NCI-H345 (cell line): ENCODE measurements at regions not wholly inside any gene's neighbourhood (a gene's known extent, or its start where the extent isn't known, plus 50 kb on each side); places are given as distances from the start of the nearest gene placed in this dataset.
A peak's percentile ranks its signal among the peaks of the same experiment; 100 is the strongest.

Source experiments
- DNase-seq: peaks from one replicate; lab custom pipeline; 2025; lab: John Stamatoyannopoulos, UW

DNA sequence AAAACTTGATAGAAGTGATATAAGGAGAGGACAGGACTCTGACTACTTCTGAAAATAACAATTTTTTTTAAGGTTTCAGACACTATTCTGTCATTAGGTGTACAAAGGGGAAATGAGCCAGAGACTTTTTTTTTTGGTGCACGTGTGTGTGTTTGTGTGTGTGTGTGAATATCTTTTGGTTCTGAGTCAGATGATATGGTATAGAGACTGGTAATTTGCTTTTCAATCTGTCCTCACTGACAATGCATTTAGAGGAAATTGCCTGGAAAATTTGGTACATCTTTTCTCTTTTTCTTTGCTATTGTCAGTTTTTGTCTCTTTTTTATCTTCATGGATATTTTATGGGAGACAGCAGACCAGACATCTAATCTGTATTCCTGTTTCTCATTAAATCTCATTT, 59.3 kb downstream of the DDIT4L start:
- DNase-seq: no peak

DNA sequence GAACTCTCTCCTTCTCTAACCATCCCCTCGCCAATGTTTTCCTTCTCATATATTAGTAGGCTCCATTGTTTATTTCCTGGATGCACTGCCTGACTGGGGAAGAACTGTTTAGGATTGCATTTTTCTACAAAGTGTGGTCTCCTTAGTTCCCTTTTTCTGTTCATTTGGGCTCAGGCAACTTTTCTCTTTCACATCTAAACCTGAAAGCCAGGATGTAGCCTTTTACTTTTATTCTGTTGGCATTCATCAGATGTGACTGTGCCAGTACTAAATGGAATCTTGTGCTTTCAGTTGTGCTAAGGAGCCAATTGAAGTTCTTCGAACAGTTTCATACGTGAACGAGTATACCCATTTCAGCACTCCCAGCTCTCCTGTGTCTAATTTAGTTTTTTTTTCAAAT, 59.8 kb downstream of the DDIT4L start:
- DNase-seq: no peak

DNA sequence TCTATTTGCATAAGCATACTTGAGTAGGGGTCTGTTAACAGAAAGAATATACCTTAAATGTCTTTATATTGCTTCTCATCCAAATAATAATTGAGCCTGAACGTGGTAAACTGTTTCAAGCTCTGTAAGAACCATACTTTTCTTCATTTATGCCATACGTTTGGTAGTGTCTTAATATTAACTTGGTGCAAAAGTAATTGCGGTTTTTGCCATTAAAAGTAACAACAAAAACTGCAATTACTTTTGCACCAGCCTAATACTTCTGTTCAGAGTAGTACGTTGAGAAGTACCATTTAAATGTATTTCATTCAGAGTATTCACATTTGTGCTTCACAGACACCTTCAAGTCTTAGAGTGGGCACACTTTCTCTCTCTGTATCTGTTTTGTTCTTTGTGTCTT, 60.5 kb downstream of the DDIT4L start:
- no peak for DNase-seq

DNA sequence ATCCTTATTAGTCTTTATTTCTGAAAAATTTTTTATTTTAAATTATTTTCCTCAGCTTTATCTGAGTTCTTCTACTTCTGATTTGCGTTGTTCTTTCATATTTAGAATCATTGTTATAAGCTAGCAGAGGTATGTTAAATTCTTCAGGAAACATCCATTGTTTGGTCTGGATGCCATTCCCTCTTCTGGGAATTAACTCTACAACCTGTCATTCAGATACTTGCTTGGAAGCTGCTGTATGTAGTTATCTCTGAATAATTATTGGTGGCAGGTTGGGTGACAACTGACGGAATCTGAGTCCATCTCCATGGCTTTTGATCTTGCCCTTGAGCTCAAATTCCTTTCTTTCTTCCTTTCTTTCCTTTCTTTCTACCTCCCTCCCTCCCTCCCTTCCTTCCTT, 61.9 kb downstream of the DDIT4L start:
- DNase-seq: no peak

DNA sequence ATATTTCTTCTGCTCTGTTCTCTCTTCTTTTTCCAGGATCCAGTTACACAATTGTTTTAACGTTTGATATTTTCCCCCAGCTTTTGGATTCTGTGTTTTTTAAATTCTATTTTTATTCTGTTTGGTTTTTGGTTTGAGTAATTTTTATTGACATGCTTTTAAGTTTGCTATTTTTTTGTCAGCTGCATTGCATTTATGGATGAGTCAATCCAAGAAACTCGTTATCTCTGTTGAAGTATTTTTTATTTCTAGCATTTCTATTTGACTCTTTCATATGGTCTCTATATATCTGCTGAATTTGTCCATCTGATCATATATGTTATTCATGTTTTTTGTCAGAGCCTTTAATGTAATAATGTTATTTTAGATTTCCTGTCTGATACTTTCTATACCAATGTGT, 65.6 kb downstream of the DDIT4L start:
- no peak for DNase-seq

DNA sequence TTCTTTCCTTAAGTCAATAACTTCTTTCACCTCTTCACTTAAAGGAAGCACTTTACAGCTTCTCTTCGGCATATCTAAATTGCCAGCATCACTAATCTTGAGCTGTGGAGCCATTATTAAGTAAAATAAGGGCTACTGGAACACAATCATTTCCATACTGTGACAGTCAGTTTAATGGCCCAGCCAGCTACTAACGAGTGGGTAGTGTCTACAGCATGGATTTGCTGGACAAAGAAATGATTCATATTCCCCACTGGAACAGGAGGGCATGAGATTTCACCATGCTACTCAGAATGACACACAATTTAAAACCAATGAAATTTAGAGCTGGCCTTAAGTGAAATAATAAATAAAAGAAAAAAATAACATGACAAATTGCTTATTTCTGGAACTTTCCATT, 72.1 kb downstream of the DDIT4L start:
- DNase-seq: no peak

DNA sequence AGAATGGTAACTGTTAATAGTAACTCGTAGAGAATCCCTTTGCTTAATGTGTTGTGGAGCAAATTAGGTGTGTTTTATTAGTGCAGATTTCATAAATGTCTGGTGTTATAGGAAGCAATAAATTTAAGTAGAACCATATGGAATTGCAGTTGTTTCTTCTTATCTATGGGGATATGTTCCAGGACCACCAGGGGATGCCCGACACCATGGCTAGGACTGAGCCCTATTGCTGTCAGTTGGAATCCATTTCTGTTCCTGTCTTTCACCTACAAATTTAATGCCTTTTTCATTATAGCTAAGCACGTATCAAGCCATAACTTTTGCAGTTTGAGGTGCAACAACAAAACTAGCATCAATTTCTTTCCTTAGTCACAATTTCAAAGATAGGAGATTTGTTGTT, 72.5 kb downstream of the DDIT4L start:
- DNase-seq: no peak

DNA sequence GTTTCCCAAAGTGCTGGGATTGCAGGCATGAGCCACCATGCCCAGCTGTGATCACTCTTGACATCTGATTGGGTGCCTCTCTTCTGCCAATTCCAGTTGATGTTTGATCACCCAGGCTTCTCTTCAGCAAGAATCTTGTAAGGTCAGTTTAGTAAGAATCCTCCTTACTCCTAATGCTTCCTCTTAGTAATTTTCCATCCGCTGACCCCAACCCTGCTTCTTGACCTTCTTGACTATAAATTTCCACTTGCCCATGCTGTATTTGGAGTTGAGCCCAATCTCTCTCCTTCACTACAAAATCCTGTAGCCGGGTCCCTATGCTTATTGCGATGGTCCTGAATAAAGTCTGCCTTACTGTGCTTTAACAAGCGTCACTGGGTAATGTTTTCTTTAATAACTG, 75.4 kb downstream of the DDIT4L start:
- DNase-seq: no peak

DNA sequence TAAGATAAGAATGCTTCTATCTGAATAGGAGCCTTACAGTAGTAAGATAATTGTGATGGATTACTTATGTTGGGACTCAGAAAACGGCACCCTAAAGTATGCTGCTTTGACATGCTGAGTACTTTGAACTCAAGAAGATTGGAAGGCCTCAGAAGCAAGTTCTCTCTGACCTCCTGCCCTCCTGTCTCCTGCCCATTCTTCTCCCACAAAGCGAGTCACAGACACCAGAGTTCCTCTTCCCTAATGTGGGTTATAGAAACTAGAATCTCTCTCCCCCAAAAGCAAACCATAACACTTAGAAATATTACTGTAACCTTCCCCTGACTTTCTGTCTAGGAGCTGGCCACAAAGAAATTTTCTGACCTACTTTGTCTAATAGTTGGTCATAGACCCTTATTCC, 76.5 kb downstream of the DDIT4L start:
- no peak for DNase-seq

DNA sequence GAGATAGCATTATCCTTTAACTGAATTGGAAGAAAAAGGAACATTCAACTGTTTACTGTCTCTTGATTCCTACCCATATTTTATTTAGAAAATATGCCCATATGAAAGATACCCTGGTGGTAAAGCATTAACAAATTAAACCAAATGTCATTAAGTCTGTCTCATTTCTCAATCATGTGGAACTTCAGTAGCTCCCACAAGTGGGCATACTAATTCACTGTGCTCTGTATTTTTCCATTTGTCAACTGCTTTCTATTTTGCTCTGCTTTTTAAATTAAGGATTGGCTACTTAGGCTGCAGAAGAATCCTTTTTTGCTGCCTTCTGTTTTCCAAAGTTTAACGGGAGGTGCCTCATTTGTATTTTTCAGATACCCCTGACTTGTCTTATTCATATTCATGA, 77.2 kb downstream of the DDIT4L start:
- no peak for DNase-seq

DNA sequence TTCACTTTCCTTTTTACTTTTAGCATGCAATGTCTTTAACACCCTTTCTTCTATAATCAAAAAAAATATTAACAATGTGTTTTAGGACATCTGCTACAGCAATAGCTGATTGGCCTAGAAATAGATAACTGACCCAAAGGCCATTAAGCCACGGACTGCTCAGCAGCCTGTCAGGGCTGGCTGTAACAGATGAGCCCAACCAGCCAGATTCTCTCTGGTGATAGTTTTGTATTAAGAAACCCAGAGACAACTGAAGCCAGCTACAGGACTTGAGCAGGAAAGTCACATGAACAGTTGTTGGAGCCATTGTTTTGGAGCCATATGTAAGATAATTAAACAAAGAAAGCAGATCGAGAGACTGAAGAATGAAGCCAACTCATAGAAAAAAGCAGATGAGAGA, 80.3 kb downstream of the DDIT4L start:
- no peak for DNase-seq

DNA sequence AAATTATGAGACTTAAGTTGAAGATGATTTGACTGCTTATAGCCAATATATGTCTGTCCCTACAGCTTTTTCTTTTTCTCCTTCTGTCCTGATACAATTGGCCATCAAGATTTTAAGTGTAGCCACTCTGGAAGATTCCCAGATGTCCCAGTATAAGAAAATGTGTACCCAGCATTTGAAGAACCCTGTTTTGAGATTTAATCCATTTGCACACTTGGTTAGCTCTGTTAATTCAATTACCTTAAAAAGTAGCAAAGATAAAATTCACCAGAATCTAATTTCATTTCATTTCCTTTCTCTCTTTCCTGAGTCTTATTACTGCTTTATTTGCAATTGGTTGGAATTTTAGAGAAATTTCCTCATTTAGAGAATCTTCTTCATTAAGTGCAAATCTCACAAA, 81.4 kb downstream of the DDIT4L start:
- DNase-seq: no peak

DNA sequence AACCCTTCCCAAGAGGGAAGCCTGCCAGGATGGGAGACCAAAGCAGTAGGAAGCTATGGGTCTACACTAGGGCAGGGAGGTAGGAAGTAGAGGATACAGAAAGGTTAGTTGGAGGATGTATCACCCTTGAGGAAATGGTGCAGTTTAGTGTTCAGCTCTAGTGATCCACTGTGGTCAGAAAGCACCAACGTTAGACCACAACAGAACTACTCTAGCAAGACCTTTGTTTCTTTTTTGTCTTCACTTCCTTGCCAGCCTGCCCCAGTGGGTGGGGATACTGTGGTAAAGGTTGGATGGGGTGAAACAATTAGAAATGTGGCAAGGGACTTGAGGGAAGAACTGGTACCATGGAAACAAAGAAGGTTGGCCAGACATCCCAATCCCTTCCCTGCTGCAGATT, 83.3 kb downstream of the DDIT4L start:
- no peak for DNase-seq

DNA sequence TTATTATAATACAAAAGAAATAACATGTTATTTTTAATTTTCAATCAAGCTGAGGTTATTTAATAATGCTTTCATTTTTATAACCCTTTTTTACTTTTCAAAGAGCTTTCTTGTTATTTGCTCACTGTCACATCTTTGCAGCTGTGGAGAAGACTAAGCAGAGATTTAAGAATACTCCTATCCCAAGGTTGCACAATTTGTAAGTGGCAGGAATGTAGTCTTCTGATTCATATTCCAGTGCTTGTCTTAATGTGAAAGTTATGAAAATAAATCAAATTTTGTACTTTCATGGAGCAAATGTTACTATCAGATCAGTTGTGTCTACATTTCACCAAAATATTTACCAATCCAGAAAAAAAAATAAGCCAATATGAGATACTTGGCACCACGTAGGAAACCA, 86.6 kb downstream of the DDIT4L start:
- no peak for DNase-seq

DNA sequence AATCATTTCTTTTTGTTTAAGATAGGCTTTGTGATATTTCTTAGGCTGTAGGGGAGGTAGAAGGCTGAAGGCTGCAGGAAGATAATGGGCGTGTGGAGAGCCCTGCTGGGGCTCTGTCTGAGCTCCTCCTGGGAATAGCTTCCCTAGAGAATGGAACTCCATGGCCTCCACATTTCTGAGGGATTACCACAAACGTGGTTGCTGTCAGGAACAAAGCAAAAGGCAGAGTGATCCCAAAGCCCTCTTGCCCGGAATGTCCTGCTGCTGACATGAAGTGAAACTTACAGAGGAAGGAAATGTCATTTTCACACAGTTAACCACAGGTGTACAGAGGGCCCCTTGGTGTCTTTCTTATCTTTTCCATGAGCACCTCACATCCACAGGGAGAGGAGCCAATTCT, 89.3 kb downstream of the DDIT4L start:
- DNase-seq: no peak

DNA sequence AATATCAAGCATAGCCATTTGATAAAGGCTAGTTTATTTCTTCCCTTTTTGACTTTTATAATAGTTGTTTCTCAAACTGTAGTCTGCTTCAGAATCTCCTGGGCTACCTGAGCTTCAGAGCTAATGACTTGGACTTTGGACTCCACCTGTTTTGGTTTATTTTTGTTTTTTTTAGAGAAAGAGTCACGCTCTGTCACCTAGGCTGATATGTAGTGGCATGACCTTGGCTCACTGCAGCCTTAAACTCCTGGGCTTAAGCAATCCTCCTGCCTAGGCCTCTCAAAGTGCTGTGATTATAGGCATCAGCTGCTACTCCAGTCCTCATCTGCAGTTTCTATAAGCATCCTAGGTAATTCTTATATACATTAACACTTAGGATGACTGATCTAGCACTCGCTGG, 90.5 kb downstream of the DDIT4L start:
- DNase-seq: no peak

DNA sequence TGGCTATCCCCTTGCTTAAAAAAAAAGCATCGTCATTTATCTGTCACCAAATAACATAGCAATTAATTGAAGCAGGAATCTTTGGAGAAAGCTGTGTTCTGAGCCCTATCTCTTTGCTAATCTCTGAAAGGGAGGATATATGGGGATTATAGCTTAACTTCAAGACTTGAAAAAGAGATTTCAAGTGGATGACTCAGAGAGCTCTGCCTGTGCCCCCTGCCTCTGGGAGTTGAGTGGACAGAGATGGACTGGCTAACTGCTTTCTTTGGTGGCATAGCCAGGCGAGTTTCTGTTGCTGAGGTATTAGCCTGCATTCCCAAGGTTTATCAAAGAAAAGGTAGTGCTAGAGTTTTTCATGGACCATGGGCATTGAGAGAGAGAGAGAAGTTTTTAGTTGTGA, 91.6 kb downstream of the DDIT4L start:
- no peak for DNase-seq

DNA sequence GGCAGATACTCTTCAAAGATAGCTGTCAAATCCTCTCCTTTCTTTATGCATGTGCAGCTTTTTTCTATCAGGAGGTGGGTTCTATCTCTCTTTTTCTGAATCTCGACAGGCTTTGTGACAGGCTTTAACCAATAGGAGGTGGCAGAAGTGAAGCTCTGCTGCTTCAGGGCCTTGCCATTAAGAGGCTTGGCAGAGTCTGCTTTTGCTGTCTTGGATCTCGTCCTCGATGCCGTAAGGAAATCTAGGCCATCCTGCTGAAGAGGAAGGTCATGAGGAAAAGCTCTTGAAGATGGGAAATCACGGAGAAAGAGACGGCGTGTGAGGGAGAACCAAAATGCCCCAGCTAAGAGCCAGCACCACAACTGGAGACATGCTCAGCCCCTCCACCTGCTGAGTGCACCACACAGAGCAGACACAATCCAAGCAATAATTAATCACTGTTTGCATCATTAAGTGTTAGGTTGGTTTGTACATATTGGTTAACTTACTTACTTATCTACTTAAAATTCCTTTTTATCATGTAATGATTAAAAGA, 92.2 kb downstream of the DDIT4L start:
- no peak for DNase-seq

DNA sequence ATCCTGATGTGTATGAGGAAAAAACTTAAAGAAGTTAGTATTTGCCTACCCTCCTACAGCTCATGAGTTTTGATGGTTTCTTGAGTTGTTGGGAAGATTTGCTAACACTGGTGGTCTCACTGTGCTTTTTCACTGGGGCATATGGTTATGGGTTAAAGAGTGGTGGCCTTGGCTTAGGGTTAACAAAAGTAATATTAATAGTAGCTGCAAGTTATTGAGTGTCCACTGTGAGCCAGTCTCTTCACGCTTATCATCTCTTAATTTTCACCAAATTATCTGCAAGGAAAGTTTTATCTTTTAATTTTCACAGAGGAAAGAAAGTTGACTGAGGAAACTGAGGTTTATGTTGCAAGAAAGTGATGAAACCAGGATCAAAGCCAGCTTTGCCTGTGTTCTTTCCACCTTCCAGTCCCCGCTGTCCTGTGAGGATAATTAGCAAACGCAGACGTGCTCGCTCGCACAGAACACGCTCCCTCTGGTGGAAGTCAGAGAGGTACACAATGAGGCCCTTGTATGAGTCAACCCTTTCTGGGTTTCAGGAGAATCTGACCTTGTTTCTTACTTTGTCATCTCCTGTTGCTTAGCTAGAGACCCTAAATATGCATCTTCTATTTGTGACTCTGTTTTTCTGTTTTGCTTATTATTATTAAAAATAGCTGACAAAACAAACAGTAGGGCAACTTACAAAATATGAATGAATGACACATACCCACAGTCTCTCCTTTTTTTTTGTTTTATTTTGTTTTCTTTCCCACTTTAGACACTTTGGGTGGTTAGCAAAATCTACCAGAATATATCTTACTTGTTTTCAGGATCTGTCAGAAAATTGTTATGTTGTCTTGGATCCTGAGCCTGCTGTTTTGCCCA, 94.3 kb downstream of the DDIT4L start:
- DNase-seq: peak; percentile 4

DNA sequence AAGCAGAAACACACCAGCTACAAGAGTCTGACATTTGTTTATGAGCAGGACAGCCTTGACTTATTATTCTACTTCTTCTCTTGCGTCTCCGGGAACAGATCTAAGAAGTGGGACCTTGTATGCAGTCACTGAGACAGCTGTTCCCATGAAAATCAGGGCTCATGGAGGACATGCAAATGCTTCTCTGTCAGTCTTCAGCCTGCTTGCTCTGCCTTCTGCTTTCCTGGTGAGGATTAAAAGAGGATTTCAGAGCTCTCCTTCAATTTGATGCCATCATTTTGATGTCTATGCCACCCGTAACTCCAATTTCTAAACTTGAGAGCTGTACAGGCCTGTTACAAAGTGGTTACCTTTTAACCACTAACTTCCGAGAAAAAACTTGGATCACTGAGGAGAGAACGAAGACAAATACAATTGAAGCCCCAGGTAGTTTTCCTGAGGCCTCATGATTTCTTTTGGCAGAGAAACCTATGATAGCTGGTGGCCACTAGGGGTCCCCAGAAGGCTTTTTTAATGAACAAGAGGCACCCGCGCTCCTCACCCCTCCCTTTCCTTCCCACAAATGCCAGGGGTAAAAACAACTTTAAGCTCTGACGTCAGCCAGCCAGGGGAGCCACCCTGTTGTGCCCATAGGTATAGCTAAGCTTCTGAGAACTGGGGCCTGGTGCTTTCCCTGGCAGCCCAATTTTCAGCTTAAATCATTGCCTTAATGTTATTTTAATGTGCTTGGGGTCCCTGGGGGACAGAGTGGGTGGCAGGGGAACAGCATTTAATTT, 97.0 kb downstream of the DDIT4L start:
- peak; percentile 80 for DNase-seq

DNA sequence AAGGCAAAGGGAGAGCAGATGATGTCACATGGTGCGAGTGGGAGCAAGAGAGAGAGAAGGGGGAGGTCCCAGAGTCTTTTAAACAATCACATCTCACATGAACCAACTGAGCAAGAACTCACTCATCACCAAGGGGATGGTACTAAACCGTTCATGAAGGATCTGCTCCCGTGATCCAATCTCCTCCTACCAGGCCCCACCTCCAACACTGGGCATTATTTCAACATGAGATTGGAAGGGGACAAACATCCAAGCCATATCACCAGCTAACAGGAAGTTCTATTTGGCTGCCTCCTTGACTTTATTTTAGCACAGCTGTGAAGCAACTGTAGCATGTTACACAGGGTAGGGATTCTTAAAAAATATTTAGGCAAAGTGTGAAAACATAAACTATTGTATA, 102.5 kb downstream of the DDIT4L start:
- no peak for DNase-seq

DNA sequence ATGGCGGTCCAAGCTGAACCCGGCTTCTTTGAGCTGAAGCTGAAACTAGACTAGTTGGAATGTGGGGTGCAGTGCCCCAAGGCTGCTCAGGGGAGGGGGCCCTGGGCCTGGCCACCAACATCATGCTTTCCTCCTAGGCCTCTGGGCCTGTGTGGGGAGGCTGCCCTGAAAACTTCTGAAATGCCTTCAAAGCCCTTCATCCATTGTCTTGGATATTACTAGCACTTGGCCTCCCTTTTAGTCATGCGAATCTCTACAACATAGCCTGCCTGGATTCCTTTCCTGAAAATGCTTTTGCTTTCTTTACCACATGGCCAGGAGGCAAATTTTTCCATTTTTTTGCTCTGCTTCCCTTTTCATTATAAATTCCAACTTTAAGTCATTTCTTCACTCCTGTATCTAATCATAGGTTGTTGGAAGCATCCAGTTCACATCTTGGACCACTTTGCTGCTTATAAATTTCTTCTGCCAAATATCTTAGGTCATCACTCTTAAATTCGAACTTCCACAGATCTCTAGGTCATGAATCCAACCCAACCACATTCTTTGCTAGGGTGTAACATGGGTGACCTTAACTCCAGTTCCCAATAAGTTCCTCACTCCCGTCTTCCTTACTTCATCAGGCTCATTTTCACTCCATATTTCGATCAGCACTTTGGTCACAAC, 103.4 kb downstream of the DDIT4L start:
- DNase-seq: no peak

DNA sequence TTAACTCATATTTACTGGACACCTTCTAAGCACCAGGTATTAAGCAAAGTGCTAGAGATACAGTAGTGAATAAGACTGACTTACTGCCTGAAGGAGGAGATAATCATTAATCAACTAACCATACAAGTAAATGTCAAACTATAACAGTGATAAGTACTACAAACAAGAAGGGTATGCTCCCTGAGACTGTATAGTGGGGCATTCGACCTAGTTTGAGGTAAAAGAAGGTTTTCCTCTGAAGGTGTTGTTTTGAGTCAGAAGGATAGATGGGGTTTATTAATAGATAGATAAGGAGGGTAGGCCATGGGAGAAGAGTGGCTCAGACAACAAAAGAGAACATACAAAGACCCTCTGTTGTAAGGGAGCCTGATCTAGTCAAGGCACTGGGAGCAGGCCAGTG, 105.4 kb downstream of the DDIT4L start:
- no peak for DNase-seq
